Muscle of back (tissue), 3 donors: ENCODE measurements at regions not wholly inside any gene's neighbourhood (a gene's known extent, or its start where the extent isn't known, plus 50 kb on each side); places are given as distances from the start of the nearest gene placed in this dataset.
"Not testable (repeated sequence)": the region's sequence is repeated elsewhere in the genome, so short reads cannot be mapped to it uniquely, and the experiment has no call there.

ENCODE experiments used
- DNase-seq, 3 donors: peaks; one replicate each; pipeline versions ENCODE4 v3.0.0 to v3.0.0-alpha.2; 2013

- not testable (repeated sequence) for DNase-seq
These were observed 56.1 kb upstream of the IQSEC3 start for GRCh38 chr12:10453-10852.

- not testable (repeated sequence) for DNase-seq
These were observed 55.4 kb upstream of the IQSEC3 start for GRCh38 chr12:10879-11812.

- not testable (repeated sequence) for DNase-seq
These were observed 54.3 kb upstream of the IQSEC3 start for GRCh38 chr12:12306-12705.

GRCh38 chr12:12725-13640 is 53.6 kb upstream of the IQSEC3 start:
- peak in 1 of 3 donors; percentile 26 for DNase-seq

- DNase-seq: not testable (repeated sequence)
These were observed 52.7 kb upstream of the IQSEC3 start for GRCh38 chr12:13841-14240.

- not testable (repeated sequence) for DNase-seq
These were observed 51.9 kb upstream of the IQSEC3 start for GRCh38 chr12:14696-15095.

- not testable (repeated sequence) for DNase-seq
These were observed 51.2 kb upstream of the IQSEC3 start for GRCh38 chr12:15381-15780.

GRCh38 chr12:16019-16418 is 50.5 kb upstream of the IQSEC3 start:
- not testable (repeated sequence) for DNase-seq

GRCh38 chr12:16541-16940 is 50.0 kb upstream of the IQSEC3 start:
- not testable (repeated sequence) for DNase-seq
